ENCODE measurements at regions not wholly inside any gene's neighbourhood (a gene's known extent, or its start where the extent isn't known, plus 50 kb on each side); places are given as distances from the start of the nearest gene placed in this dataset.
"Not testable (repeated sequence)": the region's sequence is repeated elsewhere in the genome, so short reads cannot be mapped to it uniquely, and the experiment has no call there.

- DNase-seq (ENCODE audit: low read depth): no peak
Observed at GRCh38 chr1:166391279-166392066, 224.7 kb upstream of the FAM78B start.

- DNase-seq (ENCODE audit: low read depth): no peak
Observed at GRCh38 chr1:166395729-166396128, 228.9 kb upstream of the FAM78B start.

GRCh38 chr1:166409253-166410082, 242.7 kb upstream of the FAM78B start:
- not testable (repeated sequence) for DNase-seq (ENCODE audit: low read depth)

- no peak for DNase-seq (ENCODE audit: low read depth)
Observed at GRCh38 chr1:166410083-166410385, 243.2 kb upstream of the FAM78B start.

- not testable (repeated sequence) for DNase-seq (ENCODE audit: low read depth)
Observed at GRCh38 chr1:166416831-166417230, 250.0 kb upstream of the FAM78B start.

GRCh38 chr1:166418344-166418933, 251.6 kb upstream of the FAM78B start:
- no peak for DNase-seq (ENCODE audit: low read depth)

- not testable (repeated sequence) for DNase-seq (ENCODE audit: low read depth)
Observed at GRCh38 chr1:166422586-166422985, 255.8 kb upstream of the FAM78B start.

- DNase-seq (ENCODE audit: low read depth): no peak
Observed at GRCh38 chr1:166432655-166433054, 265.9 kb upstream of the FAM78B start.

- peak; percentile 22 for DNase-seq (ENCODE audit: low read depth)
Observed at GRCh38 chr1:166433404-166434304, 266.9 kb upstream of the FAM78B start.

- DNase-seq (ENCODE audit: low read depth): no peak
Observed at GRCh38 chr1:166457700-166458099, 290.9 kb upstream of the FAM78B start.

GRCh38 chr1:166464333-166464732, 297.5 kb upstream of the FAM78B start:
- DNase-seq (ENCODE audit: low read depth): no peak

- peak; percentile 1 for DNase-seq (ENCODE audit: low read depth)
Observed at GRCh38 chr1:166470014-166470413, 303.2 kb upstream of the FAM78B start.

GRCh38 chr1:166470441-166470840, 303.6 kb upstream of the FAM78B start:
- no peak for DNase-seq (ENCODE audit: low read depth)

GRCh38 chr1:166471359-166471758, 304.6 kb upstream of the FAM78B start:
- no peak for DNase-seq (ENCODE audit: low read depth)

- peak; percentile 38 for DNase-seq (ENCODE audit: low read depth)
Observed at GRCh38 chr1:166479052-166479631, 312.3 kb upstream of the FAM78B start.

- no peak for DNase-seq (ENCODE audit: low read depth)
Observed at GRCh38 chr1:166484471-166484870, 317.7 kb upstream of the FAM78B start.

GRCh38 chr1:166484871-166485270, 318.1 kb upstream of the FAM78B start:
- DNase-seq (ENCODE audit: low read depth): no peak

- DNase-seq (ENCODE audit: low read depth): no peak
Observed at GRCh38 chr1:166485620-166486019, 318.8 kb upstream of the FAM78B start.

GRCh38 chr1:166488327-166488726, 321.5 kb upstream of the FAM78B start:
- no peak for DNase-seq (ENCODE audit: low read depth)

GRCh38 chr1:166489356-166489669, 322.5 kb upstream of the FAM78B start:
- DNase-seq (ENCODE audit: low read depth): no peak

GRCh38 chr1:166489670-166490436, 323.1 kb upstream of the FAM78B start:
- peak; percentile 68 for DNase-seq (ENCODE audit: low read depth)

All from renal cortical epithelial cell (primary cell).